ENCODE measurements at regions not wholly inside any gene's neighbourhood (a gene's known extent, or its start where the extent isn't known, plus 50 kb on each side); places are given as distances from the start of the nearest gene placed in this dataset.

DNA sequence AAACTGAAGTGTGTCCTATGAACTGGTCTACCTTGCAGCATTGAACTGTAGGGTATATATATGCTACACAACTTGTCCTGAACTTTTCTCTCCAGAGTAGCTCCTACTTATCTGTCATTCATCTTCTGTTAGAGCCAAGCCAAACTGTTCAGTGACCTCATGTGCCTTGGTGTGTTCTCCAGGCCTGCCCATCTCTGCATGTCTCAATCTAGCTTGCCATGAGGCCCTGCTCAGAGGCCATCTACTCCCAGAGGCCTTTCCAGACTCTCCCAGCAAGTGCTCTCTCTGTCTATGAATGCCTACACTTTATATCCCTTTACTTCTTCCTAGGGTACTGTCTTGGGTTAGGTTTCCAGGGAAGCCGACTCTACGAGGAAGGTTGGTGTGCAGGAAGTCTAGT, 99.8 kb upstream of the MTPN start:
- TF ChIP-seq GATA2 (IDR thresholded peaks at IDR 0.05; ENCODE audit: low read depth, low read length): no peak
- no peak for TF ChIP-seq GATA3 (IDR thresholded peaks at IDR 0.05; ENCODE audit: low read depth, low read length)

Data from SH-SY5Y (cell line).